Endothelial cell (in vitro differentiated cells): ENCODE measurements at regions not wholly inside any gene's neighbourhood (a gene's known extent, or its start where the extent isn't known, plus 50 kb on each side); places are given as distances from the start of the nearest gene placed in this dataset.

ENCODE experiments used
- DNase-seq: peaks from one replicate; pipeline ENCODE4 v3.0.0; 2021; ENCODE audit warnings: low spot score
- H3K27ac Mint-ChIP-seq: one replicate; pipeline ENCODE4 v1.8.0; 2021; ENCODE audit warnings: mixed read lengths, inconsistent platforms; ENCODE audit not compliant: unreplicated experiment
- H3K27me3 Mint-ChIP-seq: one replicate; pipeline ENCODE4 v1.8.0; 2021; ENCODE audit warnings: mild to moderate bottlenecking, moderate library complexity, mixed read lengths, inconsistent platforms; ENCODE audit not compliant: unreplicated experiment
- H3K36me3 Mint-ChIP-seq: one replicate; pipeline ENCODE4 v1.8.0; 2021; ENCODE audit warnings: mild to moderate bottlenecking, low read depth, mixed read lengths, inconsistent platforms; ENCODE audit not compliant: unreplicated experiment
- H3K4me1 Mint-ChIP-seq: one replicate; pipeline ENCODE4 v1.8.0; 2021; ENCODE audit warnings: mild to moderate bottlenecking, mixed read lengths, inconsistent platforms; ENCODE audit not compliant: unreplicated experiment
- H3K4me3 Mint-ChIP-seq: one replicate; pipeline ENCODE4 v1.8.0; 2021; ENCODE audit warnings: mild to moderate bottlenecking, mixed read lengths, inconsistent platforms; ENCODE audit not compliant: unreplicated experiment
- H3K9me3 Mint-ChIP-seq: one replicate; pipeline ENCODE4 v1.8.0; 2021; ENCODE audit warnings: mixed read lengths, inconsistent platforms; ENCODE audit not compliant: unreplicated experiment
- TF ChIP-seq, protein P1 (sequence below): fragments of 200-600 bp; sonication (generic); IDR thresholded peaks from one replicate; pipeline ENCODE4 v1.5.0; 2021; ENCODE audit warnings: antibody characterized with exemption; ENCODE audit not compliant: unreplicated experiment

DNA sequence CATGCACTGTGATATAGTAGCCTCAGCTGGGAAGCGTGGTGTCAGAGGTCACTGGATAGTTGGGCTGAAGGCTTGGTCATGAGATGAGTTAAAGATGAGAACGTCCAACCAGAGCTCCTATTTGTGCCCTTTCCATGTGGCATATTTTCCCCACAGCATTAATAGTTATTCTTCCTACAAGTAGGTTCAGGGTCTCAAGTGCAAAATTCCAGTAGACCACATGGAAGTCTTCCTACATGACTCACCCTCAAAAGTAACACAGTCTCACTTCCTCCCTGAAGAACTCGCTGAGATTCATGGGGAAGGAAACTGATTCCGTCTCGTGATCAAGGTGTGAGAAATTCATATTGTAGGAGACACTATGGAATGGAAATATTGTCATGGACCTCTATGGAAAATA, 1212.5 kb upstream of the PRKX start:
- Mint-ChIP-seq H3K4me3 (no peak overlapping the region), H3K4me1 (no peaks in the 10 kb centered on the region), H3K9me3 (no peaks in the 10 kb centered on the region), H3K27ac (no peak overlapping the region), H3K36me3 (no peaks in the 10 kb centered on the region), H3K27me3 (no peaks in the 10 kb centered on the region)
- TF ChIP-seq, protein P1, sequence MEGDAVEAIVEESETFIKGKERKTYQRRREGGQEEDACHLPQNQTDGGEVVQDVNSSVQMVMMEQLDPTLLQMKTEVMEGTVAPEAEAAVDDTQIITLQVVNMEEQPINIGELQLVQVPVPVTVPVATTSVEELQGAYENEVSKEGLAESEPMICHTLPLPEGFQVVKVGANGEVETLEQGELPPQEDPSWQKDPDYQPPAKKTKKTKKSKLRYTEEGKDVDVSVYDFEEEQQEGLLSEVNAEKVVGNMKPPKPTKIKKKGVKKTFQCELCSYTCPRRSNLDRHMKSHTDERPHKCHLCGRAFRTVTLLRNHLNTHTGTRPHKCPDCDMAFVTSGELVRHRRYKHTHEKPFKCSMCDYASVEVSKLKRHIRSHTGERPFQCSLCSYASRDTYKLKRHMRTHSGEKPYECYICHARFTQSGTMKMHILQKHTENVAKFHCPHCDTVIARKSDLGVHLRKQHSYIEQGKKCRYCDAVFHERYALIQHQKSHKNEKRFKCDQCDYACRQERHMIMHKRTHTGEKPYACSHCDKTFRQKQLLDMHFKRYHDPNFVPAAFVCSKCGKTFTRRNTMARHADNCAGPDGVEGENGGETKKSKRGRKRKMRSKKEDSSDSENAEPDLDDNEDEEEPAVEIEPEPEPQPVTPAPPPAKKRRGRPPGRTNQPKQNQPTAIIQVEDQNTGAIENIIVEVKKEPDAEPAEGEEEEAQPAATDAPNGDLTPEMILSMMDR: no peak
- no peak for DNase-seq

DNA sequence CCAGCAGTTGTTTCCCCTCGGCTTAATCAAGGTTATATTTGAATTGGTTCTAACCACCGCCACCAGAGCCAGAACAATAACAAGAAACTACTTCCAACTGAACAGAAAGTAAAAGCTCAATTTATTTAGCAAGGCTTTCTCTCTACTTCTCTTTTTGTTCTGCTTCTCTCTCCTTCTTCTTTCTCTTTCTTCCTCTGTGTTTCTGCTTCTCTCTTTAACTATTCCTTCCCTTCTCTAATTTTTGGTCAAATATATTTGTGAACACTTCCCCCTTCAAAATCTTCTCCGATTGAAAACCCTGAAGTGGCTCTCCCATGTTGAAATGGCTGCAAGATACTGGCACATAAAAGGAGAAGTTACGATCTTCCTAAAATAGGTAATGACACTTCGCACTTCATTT, 1195.9 kb upstream of the PRKX start:
- no peak overlapping the region for H3K27ac Mint-ChIP-seq
- TF ChIP-seq, protein P1: no peak
- no peaks in the 10 kb centered on the region for H3K27me3 Mint-ChIP-seq
- H3K36me3 Mint-ChIP-seq: no peaks in the 10 kb centered on the region
- no peak for DNase-seq
- no peak overlapping the region for H3K4me3 Mint-ChIP-seq
- H3K4me1 Mint-ChIP-seq: no peaks in the 10 kb centered on the region
- no peaks in the 10 kb centered on the region for H3K9me3 Mint-ChIP-seq

DNA sequence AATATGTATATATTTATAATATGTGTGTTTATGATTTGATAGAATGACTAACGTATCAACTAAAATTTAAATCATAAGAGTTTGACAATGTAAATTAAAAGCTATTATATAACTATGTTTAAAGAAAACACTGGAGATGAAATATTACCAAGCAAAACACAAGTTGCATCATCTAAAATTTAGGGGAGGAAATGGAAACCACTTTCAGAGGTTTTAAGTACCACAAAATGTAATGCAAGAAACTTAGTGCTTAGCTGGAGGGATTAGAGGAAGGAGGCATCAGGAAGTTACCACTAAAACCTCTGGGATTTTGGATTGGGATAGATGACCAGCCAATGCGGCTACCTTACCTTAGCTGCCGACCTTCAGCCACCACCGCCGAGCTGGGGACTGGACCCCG, 1192.1 kb upstream of the PRKX start:
- Mint-ChIP-seq H3K27ac (no peak overlapping the region), H3K4me3 (no peak overlapping the region), H3K36me3 (no peaks in the 10 kb centered on the region), H3K9me3 (no peaks in the 10 kb centered on the region), H3K27me3 (no peaks in the 10 kb centered on the region), H3K4me1 (no peaks in the 10 kb centered on the region)
- no peak for DNase-seq
- TF ChIP-seq, protein P1: no peak

DNA sequence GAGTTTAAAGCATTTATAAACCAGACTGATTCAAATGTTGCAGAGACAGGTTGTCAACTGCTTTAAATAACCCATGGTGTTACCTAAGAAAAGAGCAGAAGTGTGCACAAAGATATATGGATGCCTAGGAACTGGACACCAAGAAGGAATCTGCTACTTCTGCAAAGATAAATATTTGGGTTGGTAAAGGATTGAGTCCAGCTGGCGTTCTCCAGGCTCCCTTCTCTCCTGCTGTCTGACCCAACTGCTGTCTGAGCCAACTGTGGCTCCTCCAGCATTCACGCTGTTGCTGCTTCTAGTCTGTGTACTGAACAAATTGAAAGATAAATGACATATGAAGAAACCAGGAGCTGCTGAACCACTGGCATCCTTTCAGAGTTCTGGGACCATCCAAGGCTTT, 1167.8 kb upstream of the PRKX start:
- Mint-ChIP-seq H3K36me3 (no peaks in the 10 kb centered on the region), H3K9me3 (no peaks in the 10 kb centered on the region), H3K4me3 (no peak overlapping the region), H3K27me3 (peaks cover 1% of the 10 kb centered on the region), H3K4me1 (no peaks in the 10 kb centered on the region), H3K27ac (no peak overlapping the region)
- TF ChIP-seq, protein P1: no peak
- DNase-seq: no peak

DNA sequence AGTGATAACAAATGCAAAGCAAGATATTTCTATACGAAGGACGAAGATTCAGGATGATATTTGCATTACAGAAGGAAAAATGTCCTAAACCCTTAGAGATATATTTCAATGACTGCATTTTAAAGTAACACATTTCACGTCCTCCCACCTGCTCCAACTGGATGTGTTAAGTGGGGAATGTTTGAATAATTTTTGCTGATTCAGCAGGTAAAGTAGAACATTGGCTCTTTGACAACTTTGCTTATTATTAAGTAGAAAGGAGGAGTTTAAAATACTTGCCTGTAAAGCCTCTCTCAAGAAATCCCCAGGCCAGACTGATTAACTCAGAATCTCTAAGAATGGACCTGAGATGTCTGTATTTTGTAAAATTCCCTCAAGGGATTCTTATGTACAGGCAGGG, 1165.2 kb upstream of the PRKX start:
- no peak overlapping the region for H3K4me3 Mint-ChIP-seq
- TF ChIP-seq, protein P1: no peak
- no peaks in the 10 kb centered on the region for H3K4me1 Mint-ChIP-seq
- no peaks in the 10 kb centered on the region for H3K9me3 Mint-ChIP-seq
- no peaks in the 10 kb centered on the region for H3K27me3 Mint-ChIP-seq
- no peak overlapping the region for H3K27ac Mint-ChIP-seq
- no peaks in the 10 kb centered on the region for H3K36me3 Mint-ChIP-seq
- DNase-seq: no peak
